Liver (tissue), 8 donors: ENCODE measurements at regions not wholly inside any gene's neighbourhood (a gene's known extent, or its start where the extent isn't known, plus 50 kb on each side); places are given as distances from the start of the nearest gene placed in this dataset.

Experiments used
- DNase-seq: peaks from one replicate; pipeline ENCODE4 v3.0.0-alpha.2; 2017; ENCODE audit warnings: low spot score
- H3K27ac ChIP-seq, 2 donors: one replicate each; pipeline ENCODE4 v1.7.0; 2013; ENCODE audit warnings: inconsistent platforms in 2 of 2, low read length in 2 of 2, control low read depth in 1 of 2, low read depth in 1 of 2, mild to moderate bottlenecking in 1 of 2
- H3K27me3 ChIP-seq, 4 donors: one replicate each; pipeline versions ENCODE4 v1.6.1 to v1.7.0; 2013; ENCODE audit warnings: low read length in 3 of 4, inconsistent platforms in 1 of 4, mild to moderate bottlenecking in 1 of 4, moderate library complexity in 1 of 4; ENCODE audit not compliant: control insufficient read depth in 4 of 4, insufficient read depth in 4 of 4
- H3K36me3 ChIP-seq, 4 donors: one replicate each; pipeline versions ENCODE4 v1.6.1 to v1.7.0; 2013; ENCODE audit warnings: low read length in 3 of 4, mild to moderate bottlenecking in 3 of 4, low read depth in 1 of 4, moderate library complexity in 1 of 4; ENCODE audit not compliant: control insufficient read depth in 4 of 4, insufficient read depth in 3 of 4
- H3K4me1 ChIP-seq, 4 donors: one replicate each; pipeline versions ENCODE4 v1.6.1 to v1.7.0; 2013; ENCODE audit warnings: low read length in 3 of 4, mild to moderate bottlenecking in 3 of 4, moderate library complexity in 1 of 4; ENCODE audit not compliant: control insufficient read depth in 4 of 4, insufficient read depth in 4 of 4
- H3K4me3 ChIP-seq, 3 donors: one replicate each; pipeline versions ENCODE4 v1.6.1 to v1.7.0; 2013; ENCODE audit warnings: low read length in 3 of 3, control low read depth in 1 of 3, low read depth in 1 of 3, mild to moderate bottlenecking in 1 of 3
- H3K9ac ChIP-seq, 2 donors: one replicate each; pipeline ENCODE4 v1.7.0; 2013; ENCODE audit warnings: low read length in 2 of 2, mild to moderate bottlenecking in 2 of 2, moderate library complexity in 2 of 2, control low read depth in 1 of 2, low read depth in 1 of 2
- H3K9me3 ChIP-seq, 4 donors: one replicate each; pipeline versions ENCODE4 v1.6.1 to v1.7.0; 2013; ENCODE audit warnings: low read length in 3 of 4; ENCODE audit not compliant: control insufficient read depth in 4 of 4
- EGR1 ChIP-seq, 2 donors: IDR thresholded peaks; 2 replicates each; pipeline ENCODE4 v1.6.1; 2016 to 2018; ENCODE audit warnings: antibody characterized with exemption in 2 of 2, low read depth in 2 of 2
- FOXA1 ChIP-seq: IDR thresholded peaks from 2 replicates; pipeline ENCODE4 v1.6.1; 2016; ENCODE audit warnings: antibody characterized with exemption
- FOXA2 ChIP-seq: IDR thresholded peaks from 2 replicates; pipeline ENCODE4 v1.6.1; 2016; ENCODE audit warnings: antibody characterized with exemption
- GABPA ChIP-seq, 2 donors: IDR thresholded peaks in 1 of 2; conservative IDR thresholded peaks in 1 of 2; 2 replicates each; pipeline ENCODE4 v1.6.1; 2016; ENCODE audit warnings: antibody characterized with exemption in 2 of 2, mild to moderate bottlenecking in 1 of 2, moderate library complexity in 1 of 2
- HNF4A ChIP-seq, 2 donors: conservative IDR thresholded peaks; 2 replicates each; pipeline ENCODE4 v1.6.1; 2016; ENCODE audit warnings: antibody characterized with exemption in 2 of 2, mild to moderate bottlenecking in 2 of 2
- HNF4G ChIP-seq: IDR thresholded peaks from 2 replicates; pipeline ENCODE4 v1.6.1; 2016; ENCODE audit warnings: antibody characterized with exemption
- JUND ChIP-seq, 2 donors: IDR thresholded peaks; 2 replicates each; pipeline ENCODE4 v1.6.1; 2016; ENCODE audit warnings: antibody characterized with exemption in 2 of 2
- NR2F2 ChIP-seq: IDR thresholded peaks from 2 replicates; pipeline ENCODE4 v1.6.1; 2016; ENCODE audit warnings: antibody characterized with exemption
- RAD21 ChIP-seq, 2 donors: IDR thresholded peaks; 2 replicates each; pipeline ENCODE4 v1.6.1; 2016; ENCODE audit warnings: antibody characterized with exemption in 2 of 2, mild to moderate bottlenecking in 2 of 2
- RXRA ChIP-seq, 2 donors: IDR thresholded peaks; 2 replicates each; pipeline ENCODE4 v1.6.1; 2017 to 2018; ENCODE audit warnings: antibody characterized with exemption in 2 of 2, mild to moderate bottlenecking in 1 of 2
- SP1 ChIP-seq: IDR thresholded peaks from 2 replicates; pipeline ENCODE4 v1.6.1; 2018; ENCODE audit warnings: antibody characterized with exemption, mild to moderate bottlenecking
- TAF1 ChIP-seq: conservative IDR thresholded peaks from 2 replicates; pipeline ENCODE4 v1.6.1; 2016; ENCODE audit warnings: antibody characterized with exemption, mild to moderate bottlenecking
- YY1 ChIP-seq: IDR thresholded peaks from 2 replicates; pipeline ENCODE4 v1.6.1; 2016; ENCODE audit warnings: antibody characterized with exemption, mild to moderate bottlenecking
- WGBS: extraction: QIAGEN DNeasy Blood & Tissue Kit; methylation state at CpG from one replicate; pipeline ENCODE4 v1.1.7; 2013; 5-methylcytosine and 5-hydroxymethylcytosine counted together
- TF ChIP-seq, protein P1 (sequence below): IDR thresholded peaks from 2 replicates; pipeline ENCODE4 v1.6.1; 2016; ENCODE audit warnings: antibody characterized with exemption
- TF ChIP-seq, protein P2 (sequence below): IDR thresholded peaks from 2 replicates; pipeline ENCODE4 v1.6.1; 2016; ENCODE audit warnings: antibody characterized with exemption, mild to moderate bottlenecking
- TF ChIP-seq, protein P3 (sequence below): IDR thresholded peaks from 2 replicates; pipeline ENCODE4 v1.6.1; 2016; ENCODE audit warnings: antibody characterized with exemption
- TF ChIP-seq, protein P4 (sequence below): IDR thresholded peaks from 2 replicates; pipeline ENCODE4 v1.6.1; 2016; ENCODE audit warnings: antibody characterized with exemption
- TF ChIP-seq, protein P5 (sequence below): fragments of 150-350 bp; IDR thresholded peaks from 2 replicates; pipeline ENCODE4 v1.5.1; 2017; ENCODE audit warnings: improper control_type of control experiment, low read depth, low read length; ENCODE audit not compliant: missing input control
- donor health status: healthy.
- donor health status: healthy.
- donor health status: healthy.
- donor health status: healthy.
- donor health status: healthy.

DNA sequence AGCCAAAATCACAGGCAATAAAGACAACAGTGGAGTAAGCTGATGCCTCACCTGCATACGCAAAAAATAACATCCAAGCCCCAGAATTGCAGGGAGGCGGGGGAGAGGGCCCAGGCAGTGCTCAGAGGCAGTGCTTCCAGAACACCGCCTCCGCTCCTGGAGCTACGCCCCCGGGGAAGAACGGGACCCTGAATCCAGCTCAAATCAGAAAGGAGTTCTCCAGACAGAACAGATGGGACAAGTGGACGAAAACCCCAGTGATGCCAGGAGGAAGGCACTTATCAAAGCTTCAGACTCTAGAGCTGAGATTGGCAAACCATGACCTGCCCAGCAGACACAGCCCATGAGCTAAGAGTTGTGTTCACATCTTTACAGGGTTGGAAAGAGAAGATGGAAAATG is 683.9 kb downstream of the TBC1D22A start:
- Histone ChIP-seq H3K36me3 (no peaks in the 10 kb centered on the region), H3K9me3 (peaks cover 0 to 3% (median 0%) of the 10 kb centered on the region in 4 donors), H3K27ac (no peak overlapping the region), H3K9ac (no peak overlapping the region), H3K27me3 (peaks cover 0 to 2% (median 0%) of the 10 kb centered on the region in 4 donors), H3K4me1 (no peaks in the 10 kb centered on the region), H3K4me3 (no peak overlapping the region)
- no peak for DNase-seq
- WGBS: 88% methylated on average over 8 of the region's 8 CpGs
- no peak for TF ChIP-seq FOXA2
- TF ChIP-seq GABPA (IDR thresholded peaks at IDR 0.05 in 1 of 2, conservative IDR thresholded peaks at IDR 0.05 in 1 of 2): no peak
- no peak for TF ChIP-seq EGR1 (IDR thresholded peaks at IDR 0.05; ENCODE audit: low read depth in 2 of 2)
- TF ChIP-seq HNF4G: no peak
- TF ChIP-seq NR2F2: no peak
- no peak for TF ChIP-seq SP1
- TF ChIP-seq YY1: no peak
- TF ChIP-seq, protein P1, sequence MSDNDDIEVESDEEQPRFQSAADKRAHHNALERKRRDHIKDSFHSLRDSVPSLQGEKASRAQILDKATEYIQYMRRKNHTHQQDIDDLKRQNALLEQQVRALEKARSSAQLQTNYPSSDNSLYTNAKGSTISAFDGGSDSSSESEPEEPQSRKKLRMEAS: no peak
- no peak for TF ChIP-seq HNF4A (conservative IDR thresholded peaks at IDR 0.05)
- TF ChIP-seq JUND (IDR thresholded peaks at IDR 0.05): no peak
- TF ChIP-seq TAF1: no peak
- TF ChIP-seq, protein P2, sequence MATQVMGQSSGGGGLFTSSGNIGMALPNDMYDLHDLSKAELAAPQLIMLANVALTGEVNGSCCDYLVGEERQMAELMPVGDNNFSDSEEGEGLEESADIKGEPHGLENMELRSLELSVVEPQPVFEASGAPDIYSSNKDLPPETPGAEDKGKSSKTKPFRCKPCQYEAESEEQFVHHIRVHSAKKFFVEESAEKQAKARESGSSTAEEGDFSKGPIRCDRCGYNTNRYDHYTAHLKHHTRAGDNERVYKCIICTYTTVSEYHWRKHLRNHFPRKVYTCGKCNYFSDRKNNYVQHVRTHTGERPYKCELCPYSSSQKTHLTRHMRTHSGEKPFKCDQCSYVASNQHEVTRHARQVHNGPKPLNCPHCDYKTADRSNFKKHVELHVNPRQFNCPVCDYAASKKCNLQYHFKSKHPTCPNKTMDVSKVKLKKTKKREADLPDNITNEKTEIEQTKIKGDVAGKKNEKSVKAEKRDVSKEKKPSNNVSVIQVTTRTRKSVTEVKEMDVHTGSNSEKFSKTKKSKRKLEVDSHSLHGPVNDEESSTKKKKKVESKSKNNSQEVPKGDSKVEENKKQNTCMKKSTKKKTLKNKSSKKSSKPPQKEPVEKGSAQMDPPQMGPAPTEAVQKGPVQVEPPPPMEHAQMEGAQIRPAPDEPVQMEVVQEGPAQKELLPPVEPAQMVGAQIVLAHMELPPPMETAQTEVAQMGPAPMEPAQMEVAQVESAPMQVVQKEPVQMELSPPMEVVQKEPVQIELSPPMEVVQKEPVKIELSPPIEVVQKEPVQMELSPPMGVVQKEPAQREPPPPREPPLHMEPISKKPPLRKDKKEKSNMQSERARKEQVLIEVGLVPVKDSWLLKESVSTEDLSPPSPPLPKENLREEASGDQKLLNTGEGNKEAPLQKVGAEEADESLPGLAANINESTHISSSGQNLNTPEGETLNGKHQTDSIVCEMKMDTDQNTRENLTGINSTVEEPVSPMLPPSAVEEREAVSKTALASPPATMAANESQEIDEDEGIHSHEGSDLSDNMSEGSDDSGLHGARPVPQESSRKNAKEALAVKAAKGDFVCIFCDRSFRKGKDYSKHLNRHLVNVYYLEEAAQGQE: no peak
- TF ChIP-seq, protein P3, sequence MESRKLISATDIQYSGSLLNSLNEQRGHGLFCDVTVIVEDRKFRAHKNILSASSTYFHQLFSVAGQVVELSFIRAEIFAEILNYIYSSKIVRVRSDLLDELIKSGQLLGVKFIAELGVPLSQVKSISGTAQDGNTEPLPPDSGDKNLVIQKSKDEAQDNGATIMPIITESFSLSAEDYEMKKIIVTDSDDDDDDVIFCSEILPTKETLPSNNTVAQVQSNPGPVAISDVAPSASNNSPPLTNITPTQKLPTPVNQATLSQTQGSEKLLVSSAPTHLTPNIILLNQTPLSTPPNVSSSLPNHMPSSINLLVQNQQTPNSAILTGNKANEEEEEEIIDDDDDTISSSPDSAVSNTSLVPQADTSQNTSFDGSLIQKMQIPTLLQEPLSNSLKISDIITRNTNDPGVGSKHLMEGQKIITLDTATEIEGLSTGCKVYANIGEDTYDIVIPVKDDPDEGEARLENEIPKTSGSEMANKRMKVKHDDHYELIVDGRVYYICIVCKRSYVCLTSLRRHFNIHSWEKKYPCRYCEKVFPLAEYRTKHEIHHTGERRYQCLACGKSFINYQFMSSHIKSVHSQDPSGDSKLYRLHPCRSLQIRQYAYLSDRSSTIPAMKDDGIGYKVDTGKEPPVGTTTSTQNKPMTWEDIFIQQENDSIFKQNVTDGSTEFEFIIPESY: no peak
- no peak for TF ChIP-seq RXRA (IDR thresholded peaks at IDR 0.05)
- TF ChIP-seq RAD21 (IDR thresholded peaks at IDR 0.05): no peak

DNA sequence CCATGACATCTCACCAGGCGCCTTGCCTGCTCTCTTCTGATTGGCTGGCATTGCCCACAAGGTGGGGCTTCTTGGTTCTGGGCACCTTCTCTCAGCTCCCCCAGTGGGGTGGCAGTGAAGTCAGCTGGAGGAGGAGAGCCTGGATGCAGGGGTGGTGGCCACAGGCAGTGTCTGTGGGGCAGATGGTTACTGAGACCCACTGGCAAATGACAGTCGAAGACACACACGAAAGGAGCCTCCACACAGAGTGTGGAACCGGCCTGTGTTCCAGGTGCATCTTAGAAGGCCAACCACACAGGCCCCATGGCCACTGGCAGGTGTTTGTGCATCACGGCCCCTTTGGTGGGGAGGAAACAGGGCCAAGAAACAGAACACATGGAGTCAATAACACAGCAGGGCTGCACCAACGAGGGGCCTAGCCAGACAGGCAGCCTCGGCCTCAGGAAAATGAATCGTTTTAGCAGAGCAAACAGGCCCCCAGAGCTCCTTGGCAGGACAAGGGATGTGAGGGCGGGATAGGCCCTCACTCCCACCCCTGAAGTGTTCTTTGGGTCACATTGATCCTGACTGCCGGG is 683.4 kb downstream of the TBC1D22A start:
- Histone ChIP-seq H3K4me3 (no peak overlapping the region), H3K27me3 (peaks cover 0 to 2% (median 0%) of the 10 kb centered on the region in 4 donors), H3K9ac (no peak overlapping the region), H3K9me3 (peaks cover 0 to 3% (median 0%) of the 10 kb centered on the region in 4 donors), H3K4me1 (no peaks in the 10 kb centered on the region), H3K36me3 (no peaks in the 10 kb centered on the region), H3K27ac (no peak overlapping the region)
- DNase-seq: no peak
- WGBS: 75% methylated on average over 10 of the region's 10 CpGs
- TF ChIP-seq RXRA (IDR thresholded peaks at IDR 0.05) (no peak), GABPA (IDR thresholded peaks at IDR 0.05 in 1 of 2, conservative IDR thresholded peaks at IDR 0.05 in 1 of 2) (no peak), FOXA1 (no peak), JUND (IDR thresholded peaks at IDR 0.05) (no peak), FOXA2 (no peak), EGR1 (IDR thresholded peaks at IDR 0.05; ENCODE audit: low read depth in 2 of 2) (no peak), HNF4G (no peak), YY1 (no peak), RAD21 (IDR thresholded peaks at IDR 0.05) (no peak)
- TF ChIP-seq, protein P4, sequence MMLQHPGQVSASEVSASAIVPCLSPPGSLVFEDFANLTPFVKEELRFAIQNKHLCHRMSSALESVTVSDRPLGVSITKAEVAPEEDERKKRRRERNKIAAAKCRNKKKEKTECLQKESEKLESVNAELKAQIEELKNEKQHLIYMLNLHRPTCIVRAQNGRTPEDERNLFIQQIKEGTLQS: no peak
- TF ChIP-seq, protein P1: no peak
- TF ChIP-seq, protein P5, sequence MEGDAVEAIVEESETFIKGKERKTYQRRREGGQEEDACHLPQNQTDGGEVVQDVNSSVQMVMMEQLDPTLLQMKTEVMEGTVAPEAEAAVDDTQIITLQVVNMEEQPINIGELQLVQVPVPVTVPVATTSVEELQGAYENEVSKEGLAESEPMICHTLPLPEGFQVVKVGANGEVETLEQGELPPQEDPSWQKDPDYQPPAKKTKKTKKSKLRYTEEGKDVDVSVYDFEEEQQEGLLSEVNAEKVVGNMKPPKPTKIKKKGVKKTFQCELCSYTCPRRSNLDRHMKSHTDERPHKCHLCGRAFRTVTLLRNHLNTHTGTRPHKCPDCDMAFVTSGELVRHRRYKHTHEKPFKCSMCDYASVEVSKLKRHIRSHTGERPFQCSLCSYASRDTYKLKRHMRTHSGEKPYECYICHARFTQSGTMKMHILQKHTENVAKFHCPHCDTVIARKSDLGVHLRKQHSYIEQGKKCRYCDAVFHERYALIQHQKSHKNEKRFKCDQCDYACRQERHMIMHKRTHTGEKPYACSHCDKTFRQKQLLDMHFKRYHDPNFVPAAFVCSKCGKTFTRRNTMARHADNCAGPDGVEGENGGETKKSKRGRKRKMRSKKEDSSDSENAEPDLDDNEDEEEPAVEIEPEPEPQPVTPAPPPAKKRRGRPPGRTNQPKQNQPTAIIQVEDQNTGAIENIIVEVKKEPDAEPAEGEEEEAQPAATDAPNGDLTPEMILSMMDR: no peak
- TF ChIP-seq, protein P2: no peak
